OCI-LY3 (cell line): ENCODE measurements at regions not wholly inside any gene's neighbourhood (a gene's known extent, or its start where the extent isn't known, plus 50 kb on each side); places are given as distances from the start of the nearest gene placed in this dataset.

Experiments
- H2AFZ ChIP-seq: fragments of 200-600, 300-600 bp; shearing (Covaris generic); 2 replicates; pipeline ENCODE4 v1.6.0; 2014; ENCODE audit warnings: antibody characterized with exemption, low read depth, low read length
- H3K27ac ChIP-seq: fragments of 200-600, 300-600 bp; sonication (generic); 2 replicates; pipeline ENCODE4 v1.5.1; 2014; ENCODE audit warnings: mild to moderate bottlenecking, low read length, moderate library complexity, mixed read lengths
- H3K27me3 ChIP-seq: fragments of 200-600, 300-600 bp; sonication (generic); 2 replicates; pipeline ENCODE4 v1.6.1; 2014; ENCODE audit warnings: low read depth, low read length, mixed read lengths
- H3K36me3 ChIP-seq: fragments of 200-600, 300-600 bp; sonication (generic); replicated peaks from 2 replicates; pipeline ENCODE3; 2014; ENCODE audit warnings: low read depth, low read length, mixed read lengths
- H3K4me1 ChIP-seq: fragments of 300-600, 200-600 bp; sonication (generic); 2 replicates; pipeline ENCODE4 v1.6.1; 2014; ENCODE audit warnings: low read length, mixed read lengths
- H3K4me2 ChIP-seq: fragments of 200-600, 300-600 bp; sonication (generic); 2 replicates; pipeline ENCODE4 v1.6.1; 2014; ENCODE audit warnings: low read length, mixed read lengths
- H3K4me3 ChIP-seq: fragments of 300-600, 200-600 bp; sonication (generic); 2 replicates; pipeline ENCODE4 v1.5.1; 2014; ENCODE audit warnings: antibody characterized with exemption, mild to moderate bottlenecking, low read length, moderate library complexity
- H3K79me2 ChIP-seq: fragments of 300-600, 200-600 bp; shearing (Covaris generic); 2 replicates; pipeline ENCODE4 v1.6.1; 2014; ENCODE audit warnings: mild to moderate bottlenecking, low read length, mixed read lengths
- H3K9ac ChIP-seq: fragments of 300-600, 200-600 bp; shearing (Covaris generic); 2 replicates; pipeline ENCODE4 v1.6.0; 2014; ENCODE audit warnings: mild to moderate bottlenecking, low read length, moderate library complexity
- H3K9me3 ChIP-seq: fragments of 200-600, 300-600 bp; shearing (Covaris generic); 2 replicates; pipeline ENCODE4 v1.6.1; 2014; ENCODE audit warnings: low read length, mixed read lengths; ENCODE audit not compliant: insufficient read depth
- H4K20me1 ChIP-seq: fragments of 200-600, 300-600 bp; sonication (generic); 2 replicates; pipeline ENCODE4 v1.6.1; 2016; ENCODE audit warnings: low read length, mixed read lengths; ENCODE audit not compliant: insufficient read depth
- CTCF ChIP-seq: fragments of 200-600, 300-600 bp; sonication (generic); IDR thresholded peaks from 2 replicates; pipeline ENCODE4 v1.5.1; 2014; ENCODE audit warnings: antibody characterized with exemption, low read length, low read depth
- EZH2phosphoT487 ChIP-seq: fragments of 200-600 bp; shearing (Covaris generic); IDR thresholded peaks from 2 replicates; pipeline ENCODE4 v1.6.1; 2018; ENCODE audit warnings: antibody characterized with exemption, mixed run types, low read depth

GRCh38 chr18:28382215-28382879 lies 205.4 kb upstream of the CDH2 start:
- peaks cover 45% of the 10 kb centered on the region for H3K36me3 ChIP-seq
- peaks cover 33% of the 10 kb centered on the region; the same call in 1 of the 2 replicates for H3K9me3 ChIP-seq
- H3K79me2 ChIP-seq = no peaks in the 10 kb centered on the region
- peak overlapping the region; percentile 20; the same call in 1 of the 2 replicates for H3K4me3 ChIP-seq
- H3K4me1 ChIP-seq = peaks cover 16% of the 10 kb centered on the region
- peak overlapping the region; percentile 72 for H3K27ac ChIP-seq
- no peaks in the 10 kb centered on the region for H3K27me3 ChIP-seq
- H2AFZ ChIP-seq = no peak overlapping the region
- peak overlapping the region; percentile 14 for H3K4me2 ChIP-seq
- no peak overlapping the region for H3K9ac ChIP-seq
- no peaks in the 10 kb centered on the region for H4K20me1 ChIP-seq
- TF ChIP-seq CTCF = no peak
- no peak for TF ChIP-seq EZH2phosphoT487

GRCh38 chr18:28372186-28372585 lies 195.3 kb upstream of the CDH2 start:
- Histone ChIP-seq H3K27ac (no peak overlapping the region), H3K4me3 (no peak overlapping the region), H3K9ac (no peak overlapping the region), H2AFZ (no peak overlapping the region), H3K9me3 (no peaks in the 10 kb centered on the region), H3K4me2 (no peak overlapping the region), H4K20me1 (no peaks in the 10 kb centered on the region), H3K79me2 (no peaks in the 10 kb centered on the region), H3K36me3 (no peaks in the 10 kb centered on the region), H3K27me3 (no peaks in the 10 kb centered on the region), H3K4me1 (no peaks in the 10 kb centered on the region)
- TF ChIP-seq EZH2phosphoT487 (no peak), CTCF (no peak)

DNA sequence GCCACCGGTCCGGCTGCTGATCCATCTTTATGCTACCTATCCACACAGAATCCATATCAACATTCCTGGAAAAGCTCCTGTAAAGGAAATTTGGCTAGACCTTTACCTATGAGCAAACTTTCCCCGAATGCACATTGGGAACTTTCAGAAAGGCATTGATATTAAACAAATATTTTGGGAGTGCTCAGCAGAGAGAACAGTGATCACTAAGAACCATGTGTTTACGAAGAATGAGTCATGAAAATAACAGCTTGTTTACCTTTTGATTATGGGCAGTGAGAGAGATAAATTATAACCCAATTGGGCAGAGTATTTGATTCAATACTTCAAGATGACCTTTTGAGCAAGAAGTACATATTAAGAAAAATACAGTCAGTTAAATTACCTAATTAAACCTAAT lies 189.7 kb upstream of the CDH2 start:
- Histone ChIP-seq H4K20me1 (no peaks in the 10 kb centered on the region), H3K27me3 (no peaks in the 10 kb centered on the region), H3K4me3 (no peak overlapping the region), H3K27ac (no peak overlapping the region), H3K9me3 (no peaks in the 10 kb centered on the region), H3K79me2 (no peaks in the 10 kb centered on the region), H3K4me1 (no peaks in the 10 kb centered on the region), H3K9ac (no peak overlapping the region), H2AFZ (no peak overlapping the region), H3K4me2 (no peak overlapping the region), H3K36me3 (no peaks in the 10 kb centered on the region)
- TF ChIP-seq CTCF (no peak), EZH2phosphoT487 (no peak)

DNA sequence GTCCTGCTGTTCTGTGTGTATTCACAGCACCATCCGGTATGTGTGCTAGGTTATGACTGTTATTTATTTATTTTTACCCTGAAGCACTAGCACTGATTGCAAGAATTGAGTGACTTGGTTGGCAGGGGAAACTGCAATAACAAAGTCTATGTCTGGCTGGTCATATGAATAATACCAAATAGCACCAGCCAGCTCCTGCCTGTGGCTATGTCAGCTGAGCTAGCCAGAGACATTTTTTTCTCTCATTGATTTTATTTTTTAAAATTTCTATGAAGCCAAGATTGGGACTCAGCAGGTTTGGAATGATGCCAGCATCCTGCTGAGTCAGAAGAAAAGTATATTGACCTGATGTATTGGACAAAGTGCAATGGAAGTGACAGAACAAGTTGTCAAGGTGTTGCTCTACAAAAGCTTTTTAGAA lies 188.5 kb upstream of the CDH2 start:
- H3K4me3 ChIP-seq = no peak overlapping the region
- no peaks in the 10 kb centered on the region for H3K4me1 ChIP-seq
- no peak overlapping the region for H3K9ac ChIP-seq
- H3K36me3 ChIP-seq = no peaks in the 10 kb centered on the region
- H4K20me1 ChIP-seq = no peaks in the 10 kb centered on the region
- no peak overlapping the region for H3K4me2 ChIP-seq
- no peaks in the 10 kb centered on the region for H3K79me2 ChIP-seq
- H2AFZ ChIP-seq = no peak overlapping the region
- TF ChIP-seq CTCF = no peak
- TF ChIP-seq EZH2phosphoT487 = no peak
- H3K27ac ChIP-seq = no peak overlapping the region
- H3K9me3 ChIP-seq = no peaks in the 10 kb centered on the region
- H3K27me3 ChIP-seq = no peaks in the 10 kb centered on the region
